ENCODE measurements at regions not wholly inside any gene's neighbourhood (a gene's known extent, or its start where the extent isn't known, plus 50 kb on each side); places are given as distances from the start of the nearest gene placed in this dataset.

DNA sequence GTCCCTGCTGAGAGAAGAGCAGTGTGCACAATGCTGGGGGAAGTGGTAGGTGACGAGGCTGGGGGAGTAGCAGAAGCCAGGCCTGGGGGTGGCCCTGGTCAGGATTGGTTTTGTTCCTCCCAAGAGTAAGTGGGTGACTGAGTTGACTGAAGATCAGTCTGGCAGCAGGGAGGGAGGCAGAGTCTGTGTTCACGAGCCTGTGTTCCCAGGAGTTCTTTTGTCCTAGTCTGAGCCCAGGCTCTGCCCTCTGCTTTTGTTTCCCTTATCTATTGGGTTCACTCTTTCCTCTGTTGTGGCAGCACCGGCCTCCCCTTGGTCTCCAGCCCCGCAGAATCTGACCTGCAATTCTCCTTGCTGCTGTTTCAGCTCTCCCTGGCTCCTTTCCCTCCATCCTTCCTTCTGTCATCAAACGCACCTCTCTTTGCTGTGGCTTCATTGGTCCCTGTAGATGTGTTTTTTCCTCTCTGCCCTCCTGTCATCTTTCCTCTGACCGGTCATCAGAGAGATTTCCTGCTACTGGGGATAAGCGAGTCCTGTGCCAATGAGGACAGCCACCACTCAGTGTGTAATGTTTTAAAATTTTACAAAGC, 607.4 kb downstream of the KIF4B start:
- no peak for ATAC-seq (ENCODE audit: low read depth)
- WGBS, 2 experiments (ENCODE audit: extremely low coverage in 2 of 2, insufficient read length in 1 of 2) = 8% methylated on average over 2 of the region's 7 CpGs; no CpG with 5 or more reads in 1 of the 2 experiments
- Histone ChIP-seq H3K9ac (ENCODE audit: low read depth, low read length) (no peak overlapping the region), H3K27me3 (ENCODE audit: control insufficient read depth, insufficient read depth, low read length) (no peaks in the 10 kb centered on the region), H4K20me1 (ENCODE audit: insufficient read depth, low read length) (no peaks in the 10 kb centered on the region), H3K4ac (ENCODE audit: low read depth, low read length) (no peak overlapping the region), H3K27ac (ENCODE audit: insufficient read depth, low read length) (no peak overlapping the region), H2BK120ac (ENCODE audit: low read depth, low read length) (no peak overlapping the region), H2BK20ac (ENCODE audit: low read depth, low read length) (no peak overlapping the region), H3K23ac (ENCODE audit: low read depth, low read length) (no peak overlapping the region), H2AK5ac (ENCODE audit: low read depth, low read length) (no peak overlapping the region), H3K18ac (ENCODE audit: low read depth, low read length) (no peak overlapping the region), H3K79me1 (ENCODE audit: low read depth in 1 of 2, low read length in 2 of 2) (no peaks in the 10 kb centered on the region), H3K9me3 (ENCODE audit: control insufficient read depth, insufficient read depth, low read length) (peaks cover 2% of the 10 kb centered on the region; the same call in 1 of the 2 replicates), H2AK9ac (replicated peaks; ENCODE audit: low read depth, low read length, poor library complexity) (no peak overlapping the region), H3K14ac (replicated peaks; ENCODE audit: low read depth, low read length) (no peak overlapping the region), H3K36me3 (ENCODE audit: control insufficient read depth, insufficient read depth, low read length) (no peaks in the 10 kb centered on the region), H4K5ac (ENCODE audit: low read depth, low read length) (no peak overlapping the region), H2BK5ac (ENCODE audit: low read depth, low read length, poor library complexity, severe bottlenecking) (no peak overlapping the region), H3K4me1 (ENCODE audit: control insufficient read depth, insufficient read depth, low read length) (no peaks in the 10 kb centered on the region), H3K56ac (ENCODE audit: extremely low read depth, insufficient read depth, low read length) (no peak overlapping the region), H4K8ac (ENCODE audit: low read depth in 2 of 2, low read length in 2 of 2) (no peak overlapping the region), H2AFZ (replicated peaks; ENCODE audit: low read length, poor library complexity) (no peak overlapping the region), H3K9me1 (ENCODE audit: insufficient read depth, low read length) (no peaks in the 10 kb centered on the region), H3K4me3 (ENCODE audit: insufficient read depth, low read depth, low read length) (no peak overlapping the region), H4K91ac (ENCODE audit: insufficient read depth, low read depth, low read length) (no peak overlapping the region), H3K4me2 (ENCODE audit: low read depth, low read length) (no peak overlapping the region), H2BK15ac (ENCODE audit: low read depth, low read length) (no peak overlapping the region)
- TF ChIP-seq, protein P1, sequence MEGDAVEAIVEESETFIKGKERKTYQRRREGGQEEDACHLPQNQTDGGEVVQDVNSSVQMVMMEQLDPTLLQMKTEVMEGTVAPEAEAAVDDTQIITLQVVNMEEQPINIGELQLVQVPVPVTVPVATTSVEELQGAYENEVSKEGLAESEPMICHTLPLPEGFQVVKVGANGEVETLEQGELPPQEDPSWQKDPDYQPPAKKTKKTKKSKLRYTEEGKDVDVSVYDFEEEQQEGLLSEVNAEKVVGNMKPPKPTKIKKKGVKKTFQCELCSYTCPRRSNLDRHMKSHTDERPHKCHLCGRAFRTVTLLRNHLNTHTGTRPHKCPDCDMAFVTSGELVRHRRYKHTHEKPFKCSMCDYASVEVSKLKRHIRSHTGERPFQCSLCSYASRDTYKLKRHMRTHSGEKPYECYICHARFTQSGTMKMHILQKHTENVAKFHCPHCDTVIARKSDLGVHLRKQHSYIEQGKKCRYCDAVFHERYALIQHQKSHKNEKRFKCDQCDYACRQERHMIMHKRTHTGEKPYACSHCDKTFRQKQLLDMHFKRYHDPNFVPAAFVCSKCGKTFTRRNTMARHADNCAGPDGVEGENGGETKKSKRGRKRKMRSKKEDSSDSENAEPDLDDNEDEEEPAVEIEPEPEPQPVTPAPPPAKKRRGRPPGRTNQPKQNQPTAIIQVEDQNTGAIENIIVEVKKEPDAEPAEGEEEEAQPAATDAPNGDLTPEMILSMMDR (conservative IDR thresholded peaks at IDR 0.05; ENCODE audit: low read depth, low read length) = no peak
- TF ChIP-seq MXI1 (IDR thresholded peaks at IDR 0.05; ENCODE audit: borderline replicate concordance, low read depth, low read length) = no peak
- TF ChIP-seq MAZ (IDR thresholded peaks at IDR 0.05; ENCODE audit: borderline replicate concordance, low read depth, low read length) = no peak
- TF ChIP-seq FOS (IDR thresholded peaks at IDR 0.05; ENCODE audit: low read depth, low read length) = no peak
- no peak for TF ChIP-seq POLR2A (IDR thresholded peaks at IDR 0.05; ENCODE audit: low read depth, low read length)
- no peak for TF ChIP-seq RCOR1 (IDR thresholded peaks at IDR 0.05; ENCODE audit: insufficient replicate concordance, low read length)
- TF ChIP-seq, protein P2, sequence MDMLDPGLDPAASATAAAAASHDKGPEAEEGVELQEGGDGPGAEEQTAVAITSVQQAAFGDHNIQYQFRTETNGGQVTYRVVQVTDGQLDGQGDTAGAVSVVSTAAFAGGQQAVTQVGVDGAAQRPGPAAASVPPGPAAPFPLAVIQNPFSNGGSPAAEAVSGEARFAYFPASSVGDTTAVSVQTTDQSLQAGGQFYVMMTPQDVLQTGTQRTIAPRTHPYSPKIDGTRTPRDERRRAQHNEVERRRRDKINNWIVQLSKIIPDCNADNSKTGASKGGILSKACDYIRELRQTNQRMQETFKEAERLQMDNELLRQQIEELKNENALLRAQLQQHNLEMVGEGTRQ (IDR thresholded peaks at IDR 0.05; ENCODE audit: low read depth, low read length) = no peak
- no peak for TF ChIP-seq NFE2L2 (IDR thresholded peaks at IDR 0.05; ENCODE audit: low read depth, low read length)
- TF ChIP-seq CHD1 (IDR thresholded peaks at IDR 0.05; ENCODE audit: low read depth, low read length) = no peak
- no peak for TF ChIP-seq BHLHE40 (IDR thresholded peaks at IDR 0.05; ENCODE audit: low read depth, low read length)
- TF ChIP-seq, protein P3, sequence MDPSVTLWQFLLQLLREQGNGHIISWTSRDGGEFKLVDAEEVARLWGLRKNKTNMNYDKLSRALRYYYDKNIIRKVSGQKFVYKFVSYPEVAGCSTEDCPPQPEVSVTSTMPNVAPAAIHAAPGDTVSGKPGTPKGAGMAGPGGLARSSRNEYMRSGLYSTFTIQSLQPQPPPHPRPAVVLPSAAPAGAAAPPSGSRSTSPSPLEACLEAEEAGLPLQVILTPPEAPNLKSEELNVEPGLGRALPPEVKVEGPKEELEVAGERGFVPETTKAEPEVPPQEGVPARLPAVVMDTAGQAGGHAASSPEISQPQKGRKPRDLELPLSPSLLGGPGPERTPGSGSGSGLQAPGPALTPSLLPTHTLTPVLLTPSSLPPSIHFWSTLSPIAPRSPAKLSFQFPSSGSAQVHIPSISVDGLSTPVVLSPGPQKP (IDR thresholded peaks at IDR 0.05; ENCODE audit: borderline replicate concordance, low read depth, low read length) = no peak
- no peak for TF ChIP-seq MAFK (IDR thresholded peaks at IDR 0.05; ENCODE audit: low read depth, low read length)
- no peak for TF ChIP-seq RAD21 (IDR thresholded peaks at IDR 0.05; ENCODE audit: low read length)
- no peak for TF ChIP-seq CEBPB (IDR thresholded peaks at IDR 0.05; ENCODE audit: low read depth, low read length)
- no peak for TF ChIP-seq SMC3 (IDR thresholded peaks at IDR 0.05; ENCODE audit: low read depth, low read length)
- TF ChIP-seq RFX5 (IDR thresholded peaks at IDR 0.05; ENCODE audit: low read depth, low read length) = no peak
- dilution Hi-C loops (cut with HindIII; ENCODE audit: low sequenced_read_pairs, unreplicated experiment) = no loop called here
- CTCF ChIA-PET = no interaction called here
- DNase-seq = no peak
- no TSS peak for BruUV-seq (replicated peaks)
- POLR2A ChIA-PET (ENCODE audit: unreplicated experiment) = no interaction called here
- in situ Hi-C loops (cut with MboI; ENCODE audit: low sequenced_read_pairs) = no loop called here
- intact Hi-C loops (cut with micrococcal nuclease) = no loop called here
